ENCODE measurements at regions not wholly inside any gene's neighbourhood (a gene's known extent, or its start where the extent isn't known, plus 50 kb on each side); places are given as distances from the start of the nearest gene placed in this dataset.

DNA sequence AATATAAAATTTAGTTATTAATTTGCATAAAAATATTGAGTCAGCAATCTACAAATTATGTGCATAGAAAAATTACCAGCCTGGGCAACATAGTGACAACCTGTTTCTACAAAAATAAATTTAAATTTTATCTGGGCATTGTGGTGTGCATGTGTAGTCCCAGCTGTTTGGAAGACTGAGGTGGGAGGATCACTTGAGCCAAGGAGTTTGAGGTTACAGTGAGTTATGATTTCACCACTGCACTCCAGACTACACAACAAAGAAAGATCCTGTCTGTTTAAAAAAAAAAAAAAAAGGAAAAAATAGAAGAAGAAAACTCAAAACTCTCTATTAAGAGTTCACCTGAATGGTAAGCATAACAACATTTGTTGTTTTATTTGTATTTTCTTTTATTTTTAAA lies 1048.4 kb upstream of the CDH2 start:
- no peaks in the 10 kb centered on the region for H3K9me3 Mint-ChIP-seq (ENCODE audit: unreplicated experiment)
- H3K4me1 Mint-ChIP-seq (ENCODE audit: low read depth, unreplicated experiment), result no peaks in the 10 kb centered on the region
- H3K27me3 ChIP-seq (replicated peaks; ENCODE audit: control insufficient read depth, insufficient read depth, low read length), result no peaks in the 10 kb centered on the region
- no peak overlapping the region for H3K27ac Mint-ChIP-seq (ENCODE audit: unreplicated experiment)
- POLR2A ChIA-PET, result no interaction called here
- no peaks in the 10 kb centered on the region for H3K27me3 Mint-ChIP-seq (ENCODE audit: insufficient read depth, unreplicated experiment)
- intact Hi-C loops (cut with micrococcal nuclease; ENCODE audit: unreplicated experiment), result no loop called here
- no peaks in the 10 kb centered on the region for H3K36me3 Mint-ChIP-seq (ENCODE audit: insufficient read depth, unreplicated experiment)
- no peaks in the 10 kb centered on the region for H3K4me1 ChIP-seq
- no TSS peak for BruUV-seq (replicated peaks)
- no peak for DNase-seq
- TF ChIP-seq, protein P1, sequence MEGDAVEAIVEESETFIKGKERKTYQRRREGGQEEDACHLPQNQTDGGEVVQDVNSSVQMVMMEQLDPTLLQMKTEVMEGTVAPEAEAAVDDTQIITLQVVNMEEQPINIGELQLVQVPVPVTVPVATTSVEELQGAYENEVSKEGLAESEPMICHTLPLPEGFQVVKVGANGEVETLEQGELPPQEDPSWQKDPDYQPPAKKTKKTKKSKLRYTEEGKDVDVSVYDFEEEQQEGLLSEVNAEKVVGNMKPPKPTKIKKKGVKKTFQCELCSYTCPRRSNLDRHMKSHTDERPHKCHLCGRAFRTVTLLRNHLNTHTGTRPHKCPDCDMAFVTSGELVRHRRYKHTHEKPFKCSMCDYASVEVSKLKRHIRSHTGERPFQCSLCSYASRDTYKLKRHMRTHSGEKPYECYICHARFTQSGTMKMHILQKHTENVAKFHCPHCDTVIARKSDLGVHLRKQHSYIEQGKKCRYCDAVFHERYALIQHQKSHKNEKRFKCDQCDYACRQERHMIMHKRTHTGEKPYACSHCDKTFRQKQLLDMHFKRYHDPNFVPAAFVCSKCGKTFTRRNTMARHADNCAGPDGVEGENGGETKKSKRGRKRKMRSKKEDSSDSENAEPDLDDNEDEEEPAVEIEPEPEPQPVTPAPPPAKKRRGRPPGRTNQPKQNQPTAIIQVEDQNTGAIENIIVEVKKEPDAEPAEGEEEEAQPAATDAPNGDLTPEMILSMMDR (IDR thresholded peaks at IDR 0.05; ENCODE audit: insufficient read depth in 1 of 2, low read depth in 1 of 2, low read length in 1 of 2, severe bottlenecking in 1 of 2, unreplicated experiment in 1 of 2), result no peak
- no peak overlapping the region for H3K4me3 Mint-ChIP-seq (ENCODE audit: unreplicated experiment)
- H3K36me3 ChIP-seq (ENCODE audit: control insufficient read depth, insufficient read depth, low read length), result no peaks in the 10 kb centered on the region
- CTCF ChIA-PET, result no interaction called here
- H3K9me3 ChIP-seq, result no peaks in the 10 kb centered on the region
- no peak overlapping the region for H3K4me3 ChIP-seq (ENCODE audit: low read depth, low read length)

DNA sequence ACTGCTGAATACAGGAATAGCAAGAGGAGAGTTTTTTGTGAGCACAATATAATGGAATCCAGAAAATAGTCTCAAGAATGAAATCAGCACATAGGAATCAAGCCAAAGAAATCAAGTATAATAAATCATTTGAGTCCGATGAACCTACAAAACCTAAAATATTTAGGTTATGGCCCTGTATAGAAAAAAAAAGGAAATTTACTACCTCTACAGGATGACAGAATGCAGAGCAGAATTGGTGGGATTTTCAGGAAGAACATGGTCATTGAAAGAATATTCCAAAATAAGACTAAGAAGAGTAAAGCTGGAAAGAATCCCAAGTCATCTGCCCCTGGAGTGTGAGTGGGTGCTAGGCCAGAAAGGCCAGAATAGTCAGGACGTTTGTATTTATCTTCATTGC lies 1041.2 kb upstream of the CDH2 start:
- DNase-seq, result no peak
- Mint-ChIP-seq H3K9me3 (ENCODE audit: unreplicated experiment) (no peaks in the 10 kb centered on the region), H3K36me3 (ENCODE audit: insufficient read depth, unreplicated experiment) (no peaks in the 10 kb centered on the region), H3K4me1 (ENCODE audit: low read depth, unreplicated experiment) (no peaks in the 10 kb centered on the region), H3K4me3 (ENCODE audit: unreplicated experiment) (no peak overlapping the region), H3K27ac (ENCODE audit: unreplicated experiment) (no peak overlapping the region), H3K27me3 (ENCODE audit: insufficient read depth, unreplicated experiment) (no peaks in the 10 kb centered on the region)
- POLR2A ChIA-PET, result no interaction called here
- Histone ChIP-seq H3K9me3 (no peaks in the 10 kb centered on the region), H3K4me1 (no peaks in the 10 kb centered on the region), H3K4me3 (ENCODE audit: low read depth, low read length) (no peak overlapping the region), H3K27me3 (replicated peaks; ENCODE audit: control insufficient read depth, insufficient read depth, low read length) (no peaks in the 10 kb centered on the region), H3K36me3 (ENCODE audit: control insufficient read depth, insufficient read depth, low read length) (no peaks in the 10 kb centered on the region)
- no TSS peak for BruUV-seq (replicated peaks)
- TF ChIP-seq, protein P1 (IDR thresholded peaks at IDR 0.05; ENCODE audit: insufficient read depth in 1 of 2, low read depth in 1 of 2, low read length in 1 of 2, severe bottlenecking in 1 of 2, unreplicated experiment in 1 of 2), result no peak
- CTCF ChIA-PET, result no interaction called here
- intact Hi-C loops (cut with micrococcal nuclease; ENCODE audit: unreplicated experiment), result no loop called here

DNA sequence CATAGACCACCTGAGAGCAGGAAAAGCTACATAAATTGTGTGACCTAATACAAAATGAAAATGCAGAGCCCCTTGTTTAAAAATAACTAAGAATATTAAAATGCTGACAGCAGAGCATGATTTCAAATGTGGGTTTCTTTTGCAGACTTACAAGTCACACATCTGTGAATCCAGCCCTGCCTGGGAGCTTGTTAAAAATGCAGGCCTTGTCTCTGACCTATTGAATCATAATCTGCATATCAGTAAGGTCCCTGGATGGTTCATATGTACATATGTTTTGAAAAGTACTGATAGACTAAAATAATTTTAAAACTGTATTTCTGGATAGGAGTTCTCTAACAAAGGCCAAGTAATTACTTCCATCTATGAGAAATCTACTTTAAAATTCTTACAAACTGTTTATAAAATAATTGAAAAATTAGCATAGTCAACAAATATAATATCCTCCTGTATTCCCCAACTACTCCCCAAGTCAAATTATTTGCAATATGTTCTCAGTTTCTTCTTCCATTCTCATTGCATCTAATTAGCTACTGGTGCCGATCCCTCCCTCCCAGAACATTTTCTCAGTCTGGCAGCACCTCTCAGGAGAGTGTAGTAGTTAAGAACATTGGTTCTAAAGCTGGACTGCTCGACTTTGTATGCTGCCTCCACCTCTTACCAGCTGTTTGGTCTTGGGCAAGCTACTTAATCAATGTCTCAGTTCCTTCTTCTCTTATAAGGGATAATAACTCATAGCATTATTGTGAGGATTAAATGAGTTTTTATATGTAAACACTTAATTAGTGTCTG lies 1040.4 kb upstream of the CDH2 start:
- no peak for DNase-seq
- intact Hi-C loops (cut with micrococcal nuclease; ENCODE audit: unreplicated experiment), result no loop called here
- TF ChIP-seq, protein P1 (IDR thresholded peaks at IDR 0.05; ENCODE audit: insufficient read depth in 1 of 2, low read depth in 1 of 2, low read length in 1 of 2, severe bottlenecking in 1 of 2, unreplicated experiment in 1 of 2), result no peak
- no peaks in the 10 kb centered on the region for H3K9me3 Mint-ChIP-seq (ENCODE audit: unreplicated experiment)
- Histone ChIP-seq H3K9me3 (no peaks in the 10 kb centered on the region), H3K36me3 (ENCODE audit: control insufficient read depth, insufficient read depth, low read length) (no peaks in the 10 kb centered on the region), H3K27me3 (replicated peaks; ENCODE audit: control insufficient read depth, insufficient read depth, low read length) (no peaks in the 10 kb centered on the region), H3K4me3 (ENCODE audit: low read depth, low read length) (no peak overlapping the region), H3K4me1 (no peaks in the 10 kb centered on the region)
- BruUV-seq (replicated peaks), result no TSS peak
- no peaks in the 10 kb centered on the region for H3K4me1 Mint-ChIP-seq (ENCODE audit: low read depth, unreplicated experiment)
- CTCF ChIA-PET, result no interaction called here
- no peak overlapping the region for H3K4me3 Mint-ChIP-seq (ENCODE audit: unreplicated experiment)
- no peaks in the 10 kb centered on the region for H3K36me3 Mint-ChIP-seq (ENCODE audit: insufficient read depth, unreplicated experiment)
- POLR2A ChIA-PET, result no interaction called here
- H3K27me3 Mint-ChIP-seq (ENCODE audit: insufficient read depth, unreplicated experiment), result no peaks in the 10 kb centered on the region
- no peak overlapping the region for H3K27ac Mint-ChIP-seq (ENCODE audit: unreplicated experiment)
